HEK293 (cell line): ENCODE measurements at regions not wholly inside any gene's neighbourhood (a gene's known extent, or its start where the extent isn't known, plus 50 kb on each side); places are given as distances from the start of the nearest gene placed in this dataset.

Experiments used
- CTCF ChIA-PET: fragments of 350-600 bp; formaldehyde crosslinking; extraction: SDS; loops from one replicate; lab custom pipeline; 2021; ENCODE audit warnings: antibody characterized with exemption; lab: Yijun Ruan, JAX
- POLR2A ChIA-PET: fragments of 300-600 bp; formaldehyde crosslinking; extraction: SDS; loops from one replicate; lab custom pipeline; 2020; ENCODE audit warnings: antibody characterized with exemption, inconsistent platforms; lab: Yijun Ruan, JAX
- H3K27ac ChIP-seq: fragments of 200-500 bp; sonication (Bioruptor generic); 2 replicates; pipeline ENCODE4 v1.5.1; 2014; ENCODE audit warnings: low read depth, low read length, control low read depth, inconsistent platforms; ENCODE audit errors: extremely low read depth
- H3K36me3 ChIP-seq, 2 experiments: fragments of 200-500 bp in 1 of 2; sonication (Bioruptor generic) in 1 of 2; 1 replicate in 1 of 2; 2 replicates in 1 of 2; pipeline ENCODE4 v1.5.1; 2014 to 2017; ENCODE audit warnings: inconsistent platforms in 2 of 2, low read length in 2 of 2; ENCODE audit not compliant: control insufficient read depth in 2 of 2, insufficient read depth in 1 of 2
- H3K4me1 ChIP-seq: fragments of 200-500 bp; sonication (Bioruptor generic); 2 replicates; pipeline ENCODE4 v1.5.1; 2014; ENCODE audit warnings: mild to moderate bottlenecking, low read length, inconsistent platforms; ENCODE audit not compliant: control insufficient read depth, insufficient read depth
- H3K4me3 ChIP-seq: 2 replicates; pipeline ENCODE4 v1.5.1; 2011; ENCODE audit warnings: low read depth, mild to moderate bottlenecking, control low read depth, low read length, moderate library complexity
- H3K9me3 ChIP-seq: fragments of 200-500 bp; sonication (Bioruptor generic); 2 replicates; pipeline ENCODE4 v1.5.1; 2014; ENCODE audit warnings: low read depth, low read length, inconsistent platforms; ENCODE audit not compliant: control insufficient read depth, insufficient read depth
- BCL11B ChIP-seq: fragments of 450-650 bp; formaldehyde crosslinking; IDR thresholded peaks from 2 replicates; pipeline ENCODE4 v1.5.1; 2016; ENCODE audit warnings: low read depth, missing biosample characterization, missing genetic modification characterization
- KLF9 ChIP-seq: fragments of 450-650 bp; formaldehyde crosslinking; IDR thresholded peaks from 2 replicates; pipeline ENCODE4 v1.5.1; 2016; ENCODE audit warnings: missing biosample characterization, missing genetic modification characterization, low read depth
- ZNF155 ChIP-seq: fragments of 450-650 bp; formaldehyde crosslinking; IDR thresholded peaks from 2 replicates; pipeline ENCODE4 v1.5.1; 2016; ENCODE audit warnings: missing biosample characterization, missing genetic modification characterization
- ZNF169 ChIP-seq: fragments of 450-650 bp; formaldehyde crosslinking; IDR thresholded peaks from 2 replicates; pipeline ENCODE4 v1.5.1; 2016; ENCODE audit warnings: missing biosample characterization, missing genetic modification characterization
- ZNF248 ChIP-seq: fragments of 450-650 bp; formaldehyde crosslinking; IDR thresholded peaks from 2 replicates; pipeline ENCODE4 v1.5.1; 2017; ENCODE audit warnings: missing biosample characterization, missing genetic modification characterization
- ZNF473 ChIP-seq: fragments of 450-650 bp; formaldehyde crosslinking; IDR thresholded peaks from 2 replicates; pipeline ENCODE4 v1.5.1; 2017; ENCODE audit warnings: missing biosample characterization, missing genetic modification characterization
- ZNF561 ChIP-seq: fragments of 450-650 bp; IDR thresholded peaks from 2 replicates; pipeline ENCODE4 v1.5.1; 2018; ENCODE audit warnings: missing biosample characterization, missing genetic modification characterization, borderline replicate concordance
- ZNF571 ChIP-seq: fragments of 450-650 bp; formaldehyde crosslinking; IDR thresholded peaks from 2 replicates; pipeline ENCODE4 v1.5.0; 2017; ENCODE audit warnings: missing biosample characterization, missing genetic modification characterization
- ZNF624 ChIP-seq: fragments of 450-650 bp; formaldehyde crosslinking; IDR thresholded peaks from 2 replicates; pipeline ENCODE4 v1.5.1; 2017; ENCODE audit warnings: missing biosample characterization, missing genetic modification characterization
- ZNF76 ChIP-seq: fragments of 450-650 bp; formaldehyde crosslinking; IDR thresholded peaks from 2 replicates; pipeline ENCODE4; 2016; ENCODE audit warnings: low read depth, missing biosample characterization, missing genetic modification characterization, borderline replicate concordance
- ZNF776 ChIP-seq: fragments of 450-650 bp; formaldehyde crosslinking; IDR thresholded peaks from 2 replicates; pipeline ENCODE4 v1.5.0; 2017; ENCODE audit warnings: missing biosample characterization, missing genetic modification characterization, borderline replicate concordance
- ZSCAN23 ChIP-seq: fragments of 450-650 bp; formaldehyde crosslinking; IDR thresholded peaks from 2 replicates; pipeline ENCODE4 v1.5.1; 2016; ENCODE audit warnings: missing biosample characterization, missing genetic modification characterization
- TF ChIP-seq, protein P1 (sequence below): fragments of 450-650 bp; formaldehyde crosslinking; IDR thresholded peaks from 2 replicates; pipeline ENCODE4 v1.5.1; 2016; ENCODE audit warnings: missing biosample characterization, missing genetic modification characterization
- TF ChIP-seq, protein P2 (sequence below): fragments of 450-650 bp; formaldehyde crosslinking; IDR thresholded peaks from 2 replicates; pipeline ENCODE4 v1.5.1; 2016; ENCODE audit warnings: missing biosample characterization, missing genetic modification characterization, borderline replicate concordance
- TF ChIP-seq, protein P3 (sequence below): fragments of 450-650 bp; formaldehyde crosslinking; IDR thresholded peaks from 2 replicates; pipeline ENCODE4 v1.5.1; 2017; ENCODE audit warnings: missing biosample characterization, missing genetic modification characterization
- TF ChIP-seq, protein P4 (sequence below): fragments of 450-650 bp; formaldehyde crosslinking; IDR thresholded peaks from 2 replicates; pipeline ENCODE4 v1.5.1; 2016; ENCODE audit warnings: missing biosample characterization, missing genetic modification characterization
- TF ChIP-seq, protein P5 (sequence below): IDR thresholded peaks from 2 replicates; pipeline ENCODE4 v1.6.1; 2011; ENCODE audit warnings: mild to moderate bottlenecking, low read depth, low read length, borderline replicate concordance
- TF ChIP-seq, protein P6 (sequence below): fragments of 450-650 bp; formaldehyde crosslinking; IDR thresholded peaks from 2 replicates; pipeline ENCODE4 v1.5.1; 2016; ENCODE audit warnings: missing biosample characterization, missing genetic modification characterization
- TF ChIP-seq, protein P7 (sequence below): fragments of 450-650 bp; formaldehyde crosslinking; IDR thresholded peaks from 2 replicates; pipeline ENCODE4 v1.5.1; 2016; ENCODE audit warnings: missing biosample characterization, missing genetic modification characterization

DNA sequence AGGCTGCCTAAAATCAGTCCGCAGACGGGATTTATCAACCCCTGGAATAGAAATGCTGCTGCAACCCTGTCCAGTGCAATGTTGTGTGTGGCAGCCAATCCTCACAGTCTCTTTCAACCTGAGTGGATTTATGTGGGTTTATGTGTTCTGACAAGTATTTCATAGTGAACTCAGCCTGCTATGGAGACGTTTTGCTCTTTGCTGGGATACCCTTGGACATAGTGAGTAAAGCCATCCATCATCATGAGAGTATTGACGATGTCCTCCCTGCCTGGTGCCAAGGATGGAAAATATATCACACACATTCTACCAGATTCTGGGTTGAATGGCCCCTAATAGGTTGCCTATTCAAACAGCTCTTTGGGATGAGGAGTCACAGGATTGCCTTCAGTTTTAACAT is 219.1 kb downstream of the SOCS6 start (continued):
- TF ChIP-seq ZNF76: no peak
- TF ChIP-seq, protein P1, sequence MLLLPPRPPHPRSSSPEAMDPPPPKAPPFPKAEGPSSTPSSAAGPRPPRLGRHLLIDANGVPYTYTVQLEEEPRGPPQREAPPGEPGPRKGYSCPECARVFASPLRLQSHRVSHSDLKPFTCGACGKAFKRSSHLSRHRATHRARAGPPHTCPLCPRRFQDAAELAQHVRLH (tag by site-specific recombination): no peak

DNA sequence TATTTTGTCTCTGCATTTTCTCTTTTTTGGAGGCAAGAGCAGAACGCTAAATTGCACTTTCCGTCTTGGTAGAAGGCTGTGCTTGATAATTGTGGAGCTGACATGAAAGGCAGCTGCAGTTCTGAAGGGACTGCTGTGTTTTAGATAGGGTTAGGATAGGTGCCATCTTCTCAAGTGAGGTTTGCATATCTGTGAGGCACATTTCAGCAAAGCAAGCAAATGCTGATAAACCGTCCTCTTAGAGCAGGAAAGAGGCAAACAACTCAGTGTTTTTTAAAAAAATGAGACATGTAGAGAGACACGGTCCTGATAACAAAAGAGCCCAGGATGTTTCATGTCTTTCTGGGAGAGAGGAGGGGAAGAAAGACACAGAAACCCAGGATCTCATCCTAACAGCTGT is 217.7 kb downstream of the SOCS6 start:
- no peaks in the 10 kb centered on the region for H3K36me3 ChIP-seq
- H3K27ac ChIP-seq: no peak overlapping the region
- TF ChIP-seq, protein P2, sequence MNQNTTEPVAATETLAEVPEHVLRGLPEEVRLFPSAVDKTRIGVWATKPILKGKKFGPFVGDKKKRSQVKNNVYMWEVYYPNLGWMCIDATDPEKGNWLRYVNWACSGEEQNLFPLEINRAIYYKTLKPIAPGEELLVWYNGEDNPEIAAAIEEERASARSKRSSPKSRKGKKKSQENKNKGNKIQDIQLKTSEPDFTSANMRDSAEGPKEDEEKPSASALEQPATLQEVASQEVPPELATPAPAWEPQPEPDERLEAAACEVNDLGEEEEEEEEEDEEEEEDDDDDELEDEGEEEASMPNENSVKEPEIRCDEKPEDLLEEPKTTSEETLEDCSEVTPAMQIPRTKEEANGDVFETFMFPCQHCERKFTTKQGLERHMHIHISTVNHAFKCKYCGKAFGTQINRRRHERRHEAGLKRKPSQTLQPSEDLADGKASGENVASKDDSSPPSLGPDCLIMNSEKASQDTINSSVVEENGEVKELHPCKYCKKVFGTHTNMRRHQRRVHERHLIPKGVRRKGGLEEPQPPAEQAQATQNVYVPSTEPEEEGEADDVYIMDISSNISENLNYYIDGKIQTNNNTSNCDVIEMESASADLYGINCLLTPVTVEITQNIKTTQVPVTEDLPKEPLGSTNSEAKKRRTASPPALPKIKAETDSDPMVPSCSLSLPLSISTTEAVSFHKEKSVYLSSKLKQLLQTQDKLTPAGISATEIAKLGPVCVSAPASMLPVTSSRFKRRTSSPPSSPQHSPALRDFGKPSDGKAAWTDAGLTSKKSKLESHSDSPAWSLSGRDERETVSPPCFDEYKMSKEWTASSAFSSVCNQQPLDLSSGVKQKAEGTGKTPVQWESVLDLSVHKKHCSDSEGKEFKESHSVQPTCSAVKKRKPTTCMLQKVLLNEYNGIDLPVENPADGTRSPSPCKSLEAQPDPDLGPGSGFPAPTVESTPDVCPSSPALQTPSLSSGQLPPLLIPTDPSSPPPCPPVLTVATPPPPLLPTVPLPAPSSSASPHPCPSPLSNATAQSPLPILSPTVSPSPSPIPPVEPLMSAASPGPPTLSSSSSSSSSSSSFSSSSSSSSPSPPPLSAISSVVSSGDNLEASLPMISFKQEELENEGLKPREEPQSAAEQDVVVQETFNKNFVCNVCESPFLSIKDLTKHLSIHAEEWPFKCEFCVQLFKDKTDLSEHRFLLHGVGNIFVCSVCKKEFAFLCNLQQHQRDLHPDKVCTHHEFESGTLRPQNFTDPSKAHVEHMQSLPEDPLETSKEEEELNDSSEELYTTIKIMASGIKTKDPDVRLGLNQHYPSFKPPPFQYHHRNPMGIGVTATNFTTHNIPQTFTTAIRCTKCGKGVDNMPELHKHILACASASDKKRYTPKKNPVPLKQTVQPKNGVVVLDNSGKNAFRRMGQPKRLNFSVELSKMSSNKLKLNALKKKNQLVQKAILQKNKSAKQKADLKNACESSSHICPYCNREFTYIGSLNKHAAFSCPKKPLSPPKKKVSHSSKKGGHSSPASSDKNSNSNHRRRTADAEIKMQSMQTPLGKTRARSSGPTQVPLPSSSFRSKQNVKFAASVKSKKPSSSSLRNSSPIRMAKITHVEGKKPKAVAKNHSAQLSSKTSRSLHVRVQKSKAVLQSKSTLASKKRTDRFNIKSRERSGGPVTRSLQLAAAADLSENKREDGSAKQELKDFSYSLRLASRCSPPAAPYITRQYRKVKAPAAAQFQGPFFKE (tag by site-specific recombination): no peak
- TF ChIP-seq ZNF561 (tag by site-specific recombination) (no peak), ZNF624 (no peak), ZNF473 (tag by site-specific recombination) (no peak), BCL11B (tag by site-specific recombination) (no peak), ZNF776 (no peak), ZNF248 (no peak), ZNF155 (no peak), ZSCAN23 (tag by site-specific recombination) (no peak), KLF9 (tag by site-specific recombination) (no peak), ZNF169 (tag by site-specific recombination) (no peak), ZNF571 (tag by site-specific recombination) (no peak)
- TF ChIP-seq, protein P3, sequence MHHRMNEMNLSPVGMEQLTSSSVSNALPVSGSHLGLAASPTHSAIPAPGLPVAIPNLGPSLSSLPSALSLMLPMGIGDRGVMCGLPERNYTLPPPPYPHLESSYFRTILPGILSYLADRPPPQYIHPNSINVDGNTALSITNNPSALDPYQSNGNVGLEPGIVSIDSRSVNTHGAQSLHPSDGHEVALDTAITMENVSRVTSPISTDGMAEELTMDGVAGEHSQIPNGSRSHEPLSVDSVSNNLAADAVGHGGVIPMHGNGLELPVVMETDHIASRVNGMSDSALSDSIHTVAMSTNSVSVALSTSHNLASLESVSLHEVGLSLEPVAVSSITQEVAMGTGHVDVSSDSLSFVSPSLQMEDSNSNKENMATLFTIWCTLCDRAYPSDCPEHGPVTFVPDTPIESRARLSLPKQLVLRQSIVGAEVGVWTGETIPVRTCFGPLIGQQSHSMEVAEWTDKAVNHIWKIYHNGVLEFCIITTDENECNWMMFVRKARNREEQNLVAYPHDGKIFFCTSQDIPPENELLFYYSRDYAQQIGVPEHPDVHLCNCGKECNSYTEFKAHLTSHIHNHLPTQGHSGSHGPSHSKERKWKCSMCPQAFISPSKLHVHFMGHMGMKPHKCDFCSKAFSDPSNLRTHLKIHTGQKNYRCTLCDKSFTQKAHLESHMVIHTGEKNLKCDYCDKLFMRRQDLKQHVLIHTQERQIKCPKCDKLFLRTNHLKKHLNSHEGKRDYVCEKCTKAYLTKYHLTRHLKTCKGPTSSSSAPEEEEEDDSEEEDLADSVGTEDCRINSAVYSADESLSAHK (tag by site-specific recombination): no peak
- TF ChIP-seq, protein P4, sequence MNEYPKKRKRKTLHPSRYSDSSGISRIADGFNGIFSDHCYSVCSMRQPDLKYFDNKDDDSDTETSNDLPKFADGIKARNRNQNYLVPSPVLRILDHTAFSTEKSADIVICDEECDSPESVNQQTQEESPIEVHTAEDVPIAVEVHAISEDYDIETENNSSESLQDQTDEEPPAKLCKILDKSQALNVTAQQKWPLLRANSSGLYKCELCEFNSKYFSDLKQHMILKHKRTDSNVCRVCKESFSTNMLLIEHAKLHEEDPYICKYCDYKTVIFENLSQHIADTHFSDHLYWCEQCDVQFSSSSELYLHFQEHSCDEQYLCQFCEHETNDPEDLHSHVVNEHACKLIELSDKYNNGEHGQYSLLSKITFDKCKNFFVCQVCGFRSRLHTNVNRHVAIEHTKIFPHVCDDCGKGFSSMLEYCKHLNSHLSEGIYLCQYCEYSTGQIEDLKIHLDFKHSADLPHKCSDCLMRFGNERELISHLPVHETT (tag by site-specific recombination): no peak
- TF ChIP-seq, protein P5, sequence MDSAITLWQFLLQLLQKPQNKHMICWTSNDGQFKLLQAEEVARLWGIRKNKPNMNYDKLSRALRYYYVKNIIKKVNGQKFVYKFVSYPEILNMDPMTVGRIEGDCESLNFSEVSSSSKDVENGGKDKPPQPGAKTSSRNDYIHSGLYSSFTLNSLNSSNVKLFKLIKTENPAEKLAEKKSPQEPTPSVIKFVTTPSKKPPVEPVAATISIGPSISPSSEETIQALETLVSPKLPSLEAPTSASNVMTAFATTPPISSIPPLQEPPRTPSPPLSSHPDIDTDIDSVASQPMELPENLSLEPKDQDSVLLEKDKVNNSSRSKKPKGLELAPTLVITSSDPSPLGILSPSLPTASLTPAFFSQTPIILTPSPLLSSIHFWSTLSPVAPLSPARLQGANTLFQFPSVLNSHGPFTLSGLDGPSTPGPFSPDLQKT: no peak
- TF ChIP-seq, protein P6, sequence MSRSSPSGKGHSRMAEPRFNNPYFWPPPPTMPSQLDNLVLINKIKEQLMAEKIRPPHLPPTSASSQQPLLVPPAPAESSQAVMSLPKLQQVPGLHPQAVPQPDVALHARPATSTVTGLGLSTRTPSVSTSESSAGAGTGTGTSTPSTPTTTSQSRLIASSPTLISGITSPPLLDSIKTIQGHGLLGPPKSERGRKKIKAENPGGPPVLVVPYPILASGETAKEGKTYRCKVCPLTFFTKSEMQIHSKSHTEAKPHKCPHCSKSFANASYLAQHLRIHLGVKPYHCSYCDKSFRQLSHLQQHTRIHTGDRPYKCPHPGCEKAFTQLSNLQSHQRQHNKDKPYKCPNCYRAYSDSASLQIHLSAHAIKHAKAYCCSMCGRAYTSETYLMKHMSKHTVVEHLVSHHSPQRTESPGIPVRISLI (tag by site-specific recombination): no peak
- TF ChIP-seq, protein P7, sequence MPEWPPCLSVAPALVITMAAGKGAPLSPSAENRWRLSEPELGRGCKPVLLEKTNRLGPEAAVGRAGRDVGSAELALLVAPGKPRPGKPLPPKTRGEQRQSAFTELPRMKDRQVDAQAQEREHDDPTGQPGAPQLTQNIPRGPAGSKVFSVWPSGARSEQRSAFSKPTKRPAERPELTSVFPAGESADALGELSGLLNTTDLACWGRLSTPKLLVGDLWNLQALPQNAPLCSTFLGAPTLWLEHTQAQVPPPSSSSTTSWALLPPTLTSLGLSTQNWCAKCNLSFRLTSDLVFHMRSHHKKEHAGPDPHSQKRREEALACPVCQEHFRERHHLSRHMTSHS (tag by site-specific recombination): no peak
- ChIA-PET CTCF (interaction anchor here (1.1 to 6.3 kb wide), 2 partner anchors 16 to 52 kb away, joined by 3 to 48 read pairs; no protein-coding TSS in a partner anchor), POLR2A (no interaction called here)
- no peaks in the 10 kb centered on the region for H3K4me1 ChIP-seq
- H3K4me3 ChIP-seq: no peak overlapping the region
- no peaks in the 10 kb centered on the region for H3K9me3 ChIP-seq
